Gastroesophageal sphincter (tissue), 3 donors: ENCODE measurements at regions not wholly inside any gene's neighbourhood (a gene's known extent, or its start where the extent isn't known, plus 50 kb on each side); places are given as distances from the start of the nearest gene placed in this dataset.

Experiments used
- EP300 ChIP-seq: sonication (generic); formaldehyde crosslinking; IDR thresholded peaks from one replicate; pipeline ENCODE4 v1.6.1; 2017; ENCODE audit warnings: antibody characterized with exemption, mild to moderate bottlenecking
- POLR2A ChIP-seq, 2 donors: fragments of 450-650 bp; IDR thresholded peaks; one replicate each; pipeline ENCODE4 v1.6.1; 2017; ENCODE audit warnings: antibody characterized with exemption in 2 of 2, mild to moderate bottlenecking in 2 of 2, moderate library complexity in 1 of 2
- TF ChIP-seq, protein P1 (sequence below), 4 experiments: fragments of 200-600 bp in 2 of 4; fragments of 450-650 bp in 2 of 4; sonication (generic) in 1 of 4; IDR thresholded peaks; one replicate each; pipeline ENCODE4 v1.5.1; 2017 to 2019; ENCODE audit warnings: antibody characterized with exemption in 4 of 4, mild to moderate bottlenecking in 2 of 4, moderate library complexity in 2 of 4

DNA sequence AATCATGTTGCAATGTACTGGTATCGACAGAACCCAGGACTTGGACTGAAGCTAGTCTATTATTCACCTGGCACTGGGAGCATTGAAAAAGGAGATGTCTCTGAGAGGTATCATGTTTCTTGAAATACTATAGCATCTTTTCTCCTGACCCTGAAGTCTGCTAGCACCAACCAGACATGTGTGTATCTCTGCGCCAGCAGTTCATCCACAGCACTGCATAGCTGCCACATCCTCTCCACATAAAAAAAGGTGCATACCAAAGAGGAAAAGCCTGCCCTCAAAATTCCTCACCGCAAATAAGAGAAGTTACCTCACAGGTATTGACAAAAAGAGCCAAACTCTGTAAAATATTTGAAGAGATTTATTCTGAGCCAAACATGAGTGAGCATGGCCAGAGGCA lies 99.5 kb upstream of the PRSS3 start:
- TF ChIP-seq, protein P1, sequence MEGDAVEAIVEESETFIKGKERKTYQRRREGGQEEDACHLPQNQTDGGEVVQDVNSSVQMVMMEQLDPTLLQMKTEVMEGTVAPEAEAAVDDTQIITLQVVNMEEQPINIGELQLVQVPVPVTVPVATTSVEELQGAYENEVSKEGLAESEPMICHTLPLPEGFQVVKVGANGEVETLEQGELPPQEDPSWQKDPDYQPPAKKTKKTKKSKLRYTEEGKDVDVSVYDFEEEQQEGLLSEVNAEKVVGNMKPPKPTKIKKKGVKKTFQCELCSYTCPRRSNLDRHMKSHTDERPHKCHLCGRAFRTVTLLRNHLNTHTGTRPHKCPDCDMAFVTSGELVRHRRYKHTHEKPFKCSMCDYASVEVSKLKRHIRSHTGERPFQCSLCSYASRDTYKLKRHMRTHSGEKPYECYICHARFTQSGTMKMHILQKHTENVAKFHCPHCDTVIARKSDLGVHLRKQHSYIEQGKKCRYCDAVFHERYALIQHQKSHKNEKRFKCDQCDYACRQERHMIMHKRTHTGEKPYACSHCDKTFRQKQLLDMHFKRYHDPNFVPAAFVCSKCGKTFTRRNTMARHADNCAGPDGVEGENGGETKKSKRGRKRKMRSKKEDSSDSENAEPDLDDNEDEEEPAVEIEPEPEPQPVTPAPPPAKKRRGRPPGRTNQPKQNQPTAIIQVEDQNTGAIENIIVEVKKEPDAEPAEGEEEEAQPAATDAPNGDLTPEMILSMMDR (IDR thresholded peaks at IDR 0.05): no peak
- TF ChIP-seq POLR2A (IDR thresholded peaks at IDR 0.05): no peak
- no peak for TF ChIP-seq EP300
